ENCODE measurements at regions not wholly inside any gene's neighbourhood (a gene's known extent, or its start where the extent isn't known, plus 50 kb on each side); places are given as distances from the start of the nearest gene placed in this dataset.

DNA sequence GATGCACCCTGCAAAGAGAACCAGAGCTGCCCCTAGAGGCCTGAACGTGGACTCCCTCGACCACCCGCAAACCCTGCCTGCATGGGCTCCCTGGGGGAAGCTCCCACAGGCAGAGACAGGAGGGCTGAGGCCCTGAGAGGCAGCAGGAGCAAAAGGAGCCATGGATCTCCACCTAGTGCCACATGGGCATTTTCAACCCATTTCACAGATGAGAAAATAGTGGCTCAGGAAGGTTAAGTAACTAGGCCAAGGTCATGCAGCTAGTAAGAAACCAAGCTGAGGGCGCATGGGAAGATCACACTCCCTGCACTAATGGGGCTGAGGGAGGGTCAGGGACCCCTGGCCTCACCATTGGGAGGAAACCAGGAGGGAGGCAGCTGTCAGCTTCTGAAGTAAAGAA is 271.7 kb upstream of the RAB6C start:
- WGBS = 90% methylated on average over 4 of the region's 4 CpGs
- no peak for DNase-seq (ENCODE audit: extremely low spot score)
- H3K36me3 ChIP-seq (ENCODE audit: insufficient read depth) = no peaks in the 10 kb centered on the region
- H3K4me1 ChIP-seq (ENCODE audit: insufficient read depth) = no peaks in the 10 kb centered on the region
- H3K4me3 ChIP-seq (ENCODE audit: low read depth, low read length) = no peak overlapping the region
- no peak overlapping the region for H3K27ac ChIP-seq (ENCODE audit: low read depth)

DNA sequence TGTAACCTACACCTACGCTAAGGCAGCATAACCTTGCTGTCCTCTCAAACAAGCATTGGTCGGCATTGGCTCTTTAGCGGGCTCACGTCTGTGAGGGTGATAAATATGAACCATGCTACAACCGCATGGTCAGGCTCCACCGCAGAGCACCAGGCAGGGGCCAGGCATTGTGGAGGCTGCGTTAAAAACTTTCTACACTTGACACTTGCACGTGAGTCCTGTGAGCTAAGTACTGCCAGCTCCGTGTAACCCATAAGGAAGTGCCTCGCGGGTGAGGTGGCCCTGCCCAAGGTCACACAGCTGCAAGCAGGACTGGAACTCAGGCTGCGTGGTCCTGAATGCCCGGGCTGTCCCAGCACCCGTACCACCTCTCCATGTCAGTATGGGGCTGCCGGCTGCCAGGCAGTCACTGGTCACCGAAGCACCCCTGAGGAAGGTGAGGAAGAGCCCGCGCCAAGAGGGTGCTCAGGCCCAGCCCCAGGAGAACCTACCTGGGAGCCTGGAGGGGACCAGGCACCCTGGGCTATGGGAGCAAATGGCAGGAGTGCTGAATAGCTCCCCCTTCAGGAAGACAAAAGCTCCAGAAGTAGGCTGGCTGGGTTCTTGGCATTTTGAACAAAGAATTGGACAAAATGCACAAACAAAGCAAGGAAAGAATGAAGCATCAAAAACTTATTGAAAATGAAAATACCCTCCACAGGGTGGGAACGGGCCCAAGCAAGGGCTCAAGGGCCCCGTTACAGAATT is 271.1 kb upstream of the RAB6C start:
- no peak overlapping the region for H3K27ac ChIP-seq (ENCODE audit: low read depth)
- 88% methylated on average over 20 of the region's 20 CpGs for WGBS
- no peaks in the 10 kb centered on the region for H3K4me1 ChIP-seq (ENCODE audit: insufficient read depth)
- DNase-seq (ENCODE audit: extremely low spot score) = no peak
- no peak overlapping the region for H3K4me3 ChIP-seq (ENCODE audit: low read depth, low read length)
- H3K36me3 ChIP-seq (ENCODE audit: insufficient read depth) = no peaks in the 10 kb centered on the region

DNA sequence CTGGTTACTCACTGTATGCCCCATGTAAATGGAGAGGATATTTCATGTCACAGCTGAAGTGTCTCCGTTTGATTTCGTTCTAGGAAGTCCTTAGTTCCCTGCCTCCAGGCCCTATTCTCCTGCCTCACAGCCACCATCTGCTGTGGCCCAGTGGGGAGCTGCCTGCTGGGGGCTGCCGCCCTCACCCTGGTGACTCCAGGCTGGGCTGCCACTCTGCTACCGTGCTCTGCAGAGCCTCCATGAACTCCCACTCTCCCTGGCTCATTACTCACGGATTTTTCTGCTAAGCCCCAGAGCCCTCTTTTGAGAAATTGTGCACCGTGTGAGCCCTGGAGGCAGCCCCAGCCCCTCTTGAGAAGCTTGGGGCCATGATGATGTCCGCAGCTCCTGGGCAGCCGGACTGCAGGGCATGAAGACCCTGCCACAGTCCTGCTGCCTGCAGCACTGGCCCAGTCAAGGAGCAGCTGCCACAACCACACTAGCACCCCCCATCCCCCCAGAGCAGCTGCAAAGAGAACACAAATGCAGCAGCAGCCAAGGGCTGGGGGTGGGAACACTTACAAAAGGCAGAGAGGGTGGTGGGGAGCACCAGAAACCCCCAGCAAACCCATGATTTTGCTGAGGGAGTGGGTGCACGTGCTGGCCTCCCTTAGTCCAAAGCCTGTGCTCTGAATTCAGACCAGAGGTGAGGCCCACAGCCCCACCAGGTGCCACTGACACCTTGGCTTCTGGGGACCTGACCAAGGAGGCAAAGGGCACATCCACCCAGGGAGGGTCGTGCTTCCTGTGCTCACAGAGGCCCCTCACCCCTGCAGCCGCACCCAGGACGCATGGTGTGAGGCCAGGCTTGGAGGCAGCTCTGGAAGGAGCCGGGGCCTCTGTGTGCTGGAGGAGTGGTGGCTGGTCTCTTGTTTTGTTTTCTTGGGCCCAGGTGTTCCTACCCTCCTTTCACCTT is 270.2 kb upstream of the RAB6C start:
- no peaks in the 10 kb centered on the region for H3K4me1 ChIP-seq (ENCODE audit: insufficient read depth)
- no peak for DNase-seq (ENCODE audit: extremely low spot score)
- no peak overlapping the region for H3K4me3 ChIP-seq (ENCODE audit: low read depth, low read length)
- WGBS = 74% methylated on average over 13 of the region's 13 CpGs
- H3K27ac ChIP-seq (ENCODE audit: low read depth) = no peak overlapping the region
- H3K36me3 ChIP-seq (ENCODE audit: insufficient read depth) = no peaks in the 10 kb centered on the region

DNA sequence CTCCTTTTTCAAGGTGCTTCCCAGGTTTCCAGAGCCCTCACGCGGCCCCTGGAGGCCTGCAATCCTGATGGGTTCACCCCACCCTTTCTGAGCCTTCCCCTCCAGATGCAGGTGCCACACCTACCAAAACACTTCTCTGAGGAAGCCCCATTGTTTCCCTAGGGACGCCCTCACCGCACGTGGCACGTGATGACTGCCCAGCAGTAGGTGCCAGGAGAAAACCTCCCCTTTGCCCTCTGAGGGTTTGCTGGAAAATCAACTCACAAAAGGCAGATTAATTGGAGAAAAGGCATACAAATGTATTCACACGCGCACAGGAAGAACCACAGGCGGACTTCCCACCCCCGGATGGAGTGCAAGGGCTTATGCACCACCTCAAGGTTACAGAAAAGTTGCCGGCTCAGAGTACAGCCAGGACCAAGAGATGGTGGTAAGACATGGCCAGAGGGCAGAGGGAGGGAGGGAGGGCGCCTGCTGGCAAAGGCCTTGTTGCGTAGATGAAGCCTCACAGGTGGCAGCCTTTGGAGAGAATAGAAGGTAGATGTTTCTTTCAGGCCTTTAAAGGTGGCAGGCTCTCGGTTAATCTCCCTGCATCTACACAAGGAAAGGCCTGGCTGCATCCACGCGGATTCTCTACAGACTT is 269.4 kb upstream of the RAB6C start:
- 89% methylated on average over 16 of the region's 16 CpGs for WGBS
- DNase-seq (ENCODE audit: extremely low spot score) = no peak
- Histone ChIP-seq H3K4me3 (ENCODE audit: low read depth, low read length) (no peak overlapping the region), H3K36me3 (ENCODE audit: insufficient read depth) (no peaks in the 10 kb centered on the region), H3K27ac (ENCODE audit: low read depth) (no peak overlapping the region), H3K4me1 (ENCODE audit: insufficient read depth) (no peaks in the 10 kb centered on the region)

DNA sequence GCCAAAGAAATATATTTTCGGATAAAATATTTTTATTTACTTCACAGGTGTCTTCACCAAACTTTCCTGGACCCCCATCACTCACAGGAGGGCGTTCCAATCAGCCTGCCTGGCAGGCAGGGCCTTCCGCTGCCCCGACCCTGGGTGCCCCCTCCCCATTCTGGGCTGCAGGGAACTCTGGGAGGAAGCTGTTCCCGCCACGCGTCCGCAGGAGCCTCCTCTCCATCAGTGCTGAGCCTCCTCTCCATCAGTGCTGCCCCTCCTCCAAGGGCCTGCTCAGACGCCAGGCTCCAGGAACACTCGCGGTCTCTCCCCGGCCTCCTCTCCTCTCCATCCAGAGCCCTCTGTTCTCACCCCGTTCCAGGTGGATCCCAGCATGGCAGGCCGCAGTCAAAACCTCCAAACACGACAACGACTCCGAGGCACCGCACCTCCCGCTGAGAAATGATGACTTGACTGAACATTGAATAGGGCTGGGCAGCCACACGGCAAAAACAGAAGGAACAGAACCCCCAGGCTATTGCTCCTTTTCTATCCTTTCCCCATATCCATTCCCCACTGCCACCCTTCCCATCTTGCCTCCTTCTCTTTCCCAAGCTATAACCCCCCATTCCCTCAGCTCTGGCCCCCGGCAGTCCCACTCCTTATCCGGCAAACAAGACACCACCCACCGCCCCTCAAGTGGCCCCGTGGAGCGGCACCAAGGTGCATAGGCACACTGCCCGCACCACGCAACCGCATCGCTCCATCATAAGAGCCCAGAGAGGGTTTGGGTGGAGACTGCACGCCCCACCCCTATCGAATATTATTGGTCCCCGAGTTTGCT is 268.6 kb upstream of the RAB6C start:
- Histone ChIP-seq H3K27ac (ENCODE audit: low read depth) (no peak overlapping the region), H3K4me1 (ENCODE audit: insufficient read depth) (no peaks in the 10 kb centered on the region), H3K36me3 (ENCODE audit: insufficient read depth) (no peaks in the 10 kb centered on the region), H3K4me3 (ENCODE audit: low read depth, low read length) (no peak overlapping the region)
- WGBS = 89% methylated on average over 32 of the region's 32 CpGs
- DNase-seq (ENCODE audit: extremely low spot score) = no peak

DNA sequence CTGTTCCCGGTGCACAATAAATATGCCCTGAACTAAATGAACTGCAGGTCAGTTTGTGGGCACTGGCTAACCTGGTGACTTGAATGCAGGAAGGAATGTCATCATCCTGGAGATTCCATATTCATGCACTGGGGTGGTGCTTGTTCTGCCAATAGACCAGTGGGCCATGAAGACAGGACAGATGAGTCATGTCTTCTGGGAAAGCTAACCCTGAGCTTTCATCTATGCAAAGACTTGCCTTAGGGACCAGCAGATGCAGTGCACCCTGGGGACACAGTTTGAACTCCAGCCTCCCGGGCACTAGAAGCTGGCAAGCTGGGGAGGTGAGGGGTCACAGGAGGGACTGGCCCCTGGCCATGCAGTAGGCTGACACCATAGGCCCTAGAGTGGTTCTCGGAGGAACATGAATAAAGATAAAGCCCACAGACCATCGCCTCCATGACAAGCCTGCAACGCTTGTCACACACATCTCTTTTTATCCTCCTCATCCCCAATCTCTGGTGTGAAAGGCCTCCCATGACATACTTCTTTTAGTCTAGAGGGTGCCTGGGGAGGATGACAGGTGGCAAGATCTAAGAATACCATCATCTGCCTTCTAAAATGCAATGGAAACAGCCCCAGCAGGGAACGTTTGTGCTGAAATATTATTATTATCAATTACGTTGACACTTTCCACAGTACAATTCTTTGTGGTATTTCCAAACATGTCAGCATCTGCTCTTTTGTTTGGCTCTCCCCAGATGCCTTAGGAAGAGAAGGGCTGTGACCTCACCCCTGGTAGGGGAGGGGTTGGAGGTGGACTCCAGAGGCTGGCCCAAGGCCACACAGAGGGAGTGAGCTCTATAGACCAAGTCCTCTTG is 267.4 kb upstream of the RAB6C start:
- Histone ChIP-seq H3K36me3 (ENCODE audit: insufficient read depth) (no peaks in the 10 kb centered on the region), H3K4me1 (ENCODE audit: insufficient read depth) (no peaks in the 10 kb centered on the region), H3K27ac (ENCODE audit: low read depth) (no peak overlapping the region), H3K4me3 (ENCODE audit: low read depth, low read length) (no peak overlapping the region)
- no peak for DNase-seq (ENCODE audit: extremely low spot score)
- WGBS = 76% methylated on average over 7 of the region's 7 CpGs

DNA sequence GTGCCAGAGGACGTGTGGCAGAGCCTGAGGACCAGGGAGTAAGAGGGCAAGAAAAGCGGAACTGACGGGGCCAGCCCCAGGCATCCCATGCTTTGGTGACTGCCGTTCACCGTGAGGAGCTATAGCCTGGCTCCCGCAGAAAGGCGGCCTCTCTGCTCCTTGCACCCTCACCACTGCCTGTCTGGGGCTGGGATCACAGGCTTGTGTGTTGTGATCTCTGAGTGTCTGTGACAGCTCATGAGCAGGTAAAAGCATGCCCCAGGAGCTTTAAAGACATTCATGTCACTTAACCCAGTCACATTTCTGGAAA is 266.8 kb upstream of the RAB6C start:
- DNase-seq (ENCODE audit: extremely low spot score) = no peak
- WGBS = 85% methylated on average over 7 of the region's 7 CpGs
- no peak overlapping the region for H3K4me3 ChIP-seq (ENCODE audit: low read depth, low read length)
- no peaks in the 10 kb centered on the region for H3K4me1 ChIP-seq (ENCODE audit: insufficient read depth)
- no peaks in the 10 kb centered on the region for H3K36me3 ChIP-seq (ENCODE audit: insufficient read depth)
- H3K27ac ChIP-seq (ENCODE audit: low read depth) = no peak overlapping the region

DNA sequence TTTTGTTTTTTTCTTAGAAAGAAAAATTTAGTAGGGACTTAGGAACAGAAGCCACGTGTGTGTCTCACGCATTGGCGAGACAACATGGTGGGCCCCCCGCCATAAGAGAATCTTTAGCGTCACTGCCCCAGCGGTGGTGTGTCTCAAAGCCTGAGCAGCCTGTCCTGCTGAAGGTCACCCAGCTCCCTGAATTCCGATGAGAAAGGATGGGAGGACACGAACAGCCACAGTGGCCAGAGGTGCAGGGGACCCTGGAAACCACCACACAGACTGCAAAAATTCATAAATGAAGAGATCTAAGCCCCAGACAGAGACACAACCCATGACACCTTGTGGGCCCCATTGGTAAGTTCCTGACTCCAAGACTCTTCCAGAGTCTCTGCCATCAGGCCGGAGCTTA is 266.1 kb upstream of the RAB6C start:
- DNase-seq (ENCODE audit: extremely low spot score) = no peak
- Histone ChIP-seq H3K4me3 (ENCODE audit: low read depth, low read length) (no peak overlapping the region), H3K27ac (ENCODE audit: low read depth) (no peak overlapping the region), H3K4me1 (ENCODE audit: insufficient read depth) (no peaks in the 10 kb centered on the region), H3K36me3 (ENCODE audit: insufficient read depth) (no peaks in the 10 kb centered on the region)
- WGBS = 90% methylated on average over 9 of the region's 9 CpGs

DNA sequence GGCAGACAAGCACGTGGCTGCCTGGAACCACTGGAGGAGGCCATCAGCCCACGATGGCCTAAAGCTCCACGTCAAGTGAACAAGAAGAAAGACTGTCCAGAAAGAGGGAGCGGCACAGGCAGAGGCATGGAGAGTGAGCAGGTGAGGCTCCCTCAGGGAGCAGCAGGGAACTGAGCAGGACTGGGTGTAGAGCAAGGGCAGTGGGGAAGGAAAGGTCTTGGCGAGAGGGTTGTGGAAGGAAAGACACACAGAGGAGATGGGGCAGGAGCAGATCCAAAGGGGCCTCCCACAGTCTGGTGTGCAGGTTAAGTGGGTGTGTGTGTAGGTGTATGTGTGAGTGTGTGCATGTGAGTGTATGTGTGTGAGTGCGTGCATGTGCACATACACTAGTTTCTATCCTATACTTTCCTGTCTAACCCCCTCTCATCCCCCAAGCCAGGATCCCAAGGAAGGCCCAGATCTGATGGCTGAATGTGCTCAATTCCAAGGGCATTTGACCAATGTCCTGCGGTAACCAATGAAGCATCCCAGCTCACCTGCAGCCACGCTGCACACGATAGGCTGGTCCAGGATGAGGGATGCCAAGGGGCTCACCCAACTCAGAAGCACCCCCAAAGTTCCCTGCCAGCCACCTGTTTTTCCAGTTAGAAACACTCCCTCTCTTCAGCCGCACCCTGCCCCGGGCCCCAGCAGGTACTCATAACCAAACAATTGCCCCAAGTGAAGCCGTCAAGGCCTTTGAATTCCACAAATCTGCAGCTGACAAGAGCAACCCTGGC is 262.5 kb upstream of the RAB6C start:
- Histone ChIP-seq H3K27ac (ENCODE audit: low read depth) (no peak overlapping the region), H3K4me1 (ENCODE audit: insufficient read depth) (no peaks in the 10 kb centered on the region), H3K4me3 (ENCODE audit: low read depth, low read length) (no peak overlapping the region), H3K36me3 (ENCODE audit: insufficient read depth) (no peaks in the 10 kb centered on the region)
- 87% methylated on average over 12 of the region's 12 CpGs for WGBS
- no peak for DNase-seq (ENCODE audit: extremely low spot score)

DNA sequence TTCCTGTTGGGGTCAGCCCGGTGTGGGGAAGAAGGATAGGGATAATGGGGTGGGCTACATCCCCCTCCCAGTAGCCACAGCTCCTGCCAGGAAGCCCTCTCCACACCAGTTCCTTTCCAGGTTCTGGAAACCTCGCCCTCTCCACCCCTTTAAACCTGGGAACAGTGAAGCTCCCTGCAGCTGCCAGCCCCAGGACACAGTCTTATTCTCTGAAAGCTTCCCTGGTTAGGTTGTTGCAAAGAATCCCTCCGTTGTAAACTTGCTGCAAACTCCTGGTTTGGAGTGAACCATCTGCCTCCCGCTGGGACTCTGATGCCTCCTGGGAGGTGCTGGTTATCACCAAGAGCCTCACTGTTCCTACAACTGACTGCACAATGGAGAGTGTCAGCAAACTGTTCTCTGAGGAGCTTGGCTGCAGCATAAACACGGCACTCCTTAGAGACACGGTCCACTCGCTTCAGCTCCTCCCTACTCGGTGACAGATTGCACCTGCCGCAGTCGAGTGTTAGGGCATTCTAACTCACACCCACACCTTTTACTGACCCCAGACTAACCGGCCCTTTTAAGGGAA is 261.8 kb upstream of the RAB6C start:
- DNase-seq (ENCODE audit: extremely low spot score) = no peak
- WGBS = 18% methylated on average over 11 of the region's 11 CpGs
- Histone ChIP-seq H3K36me3 (ENCODE audit: insufficient read depth) (no peaks in the 10 kb centered on the region), H3K27ac (ENCODE audit: low read depth) (no peak overlapping the region), H3K4me1 (ENCODE audit: insufficient read depth) (no peaks in the 10 kb centered on the region), H3K4me3 (ENCODE audit: low read depth, low read length) (no peak overlapping the region)

DNA sequence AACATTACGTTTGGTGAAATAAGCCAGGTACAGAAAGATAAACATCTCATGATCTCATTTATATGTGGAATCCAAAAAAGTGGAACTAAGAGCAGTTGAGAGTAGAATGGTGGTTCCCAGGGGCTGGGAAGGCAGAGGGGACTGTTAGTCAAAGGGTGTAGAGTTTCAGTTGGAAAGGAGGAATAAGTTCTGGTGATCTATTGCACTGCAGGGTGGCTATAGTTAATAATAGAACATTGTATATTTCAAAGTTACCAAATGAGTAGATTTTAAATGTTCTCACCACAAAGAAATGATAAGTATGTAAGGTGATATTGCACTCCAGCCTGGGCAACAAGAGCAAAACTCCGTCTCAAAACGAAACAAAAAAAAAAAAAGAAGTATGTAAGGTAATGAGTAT is 260.1 kb upstream of the RAB6C start:
- Histone ChIP-seq H3K4me1 (ENCODE audit: insufficient read depth) (no peaks in the 10 kb centered on the region), H3K27ac (ENCODE audit: low read depth) (no peak overlapping the region), H3K4me3 (ENCODE audit: low read depth, low read length) (no peak overlapping the region), H3K36me3 (ENCODE audit: insufficient read depth) (no peaks in the 10 kb centered on the region)
- WGBS = 74% methylated on average over 3 of the region's 3 CpGs
- DNase-seq (ENCODE audit: extremely low spot score) = no peak

DNA sequence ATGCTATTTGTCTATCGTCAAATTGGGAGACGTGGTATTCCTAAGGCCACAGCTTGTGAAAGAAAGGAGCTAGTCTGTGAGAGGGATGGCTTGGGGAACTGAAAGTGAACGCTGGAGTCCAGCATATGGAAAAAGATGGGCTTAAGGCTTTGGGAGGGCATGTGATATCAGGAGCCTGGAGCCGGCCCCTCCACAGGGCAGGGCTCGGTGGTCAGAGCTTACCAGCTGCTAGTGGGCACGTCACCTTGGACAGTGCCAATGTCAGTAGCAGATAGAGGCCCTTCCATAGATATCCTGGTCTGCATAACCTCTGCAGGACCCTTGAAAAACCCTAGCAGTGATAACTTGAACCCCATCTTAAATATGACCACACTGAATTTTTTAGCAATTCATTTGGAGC is 259.1 kb upstream of the RAB6C start:
- DNase-seq (ENCODE audit: extremely low spot score) = no peak
- no peak overlapping the region for H3K4me3 ChIP-seq (ENCODE audit: low read depth, low read length)
- H3K27ac ChIP-seq (ENCODE audit: low read depth) = no peak overlapping the region
- 86% methylated on average over 6 of the region's 6 CpGs for WGBS
- H3K36me3 ChIP-seq (ENCODE audit: insufficient read depth) = no peaks in the 10 kb centered on the region
- no peaks in the 10 kb centered on the region for H3K4me1 ChIP-seq (ENCODE audit: insufficient read depth)

Measured in urinary bladder (tissue), 3 donors.